ENCODE measurements at regions not wholly inside any gene's neighbourhood (a gene's known extent, or its start where the extent isn't known, plus 50 kb on each side); places are given as distances from the start of the nearest gene placed in this dataset.
"Not testable (repeated sequence)": the region's sequence is repeated elsewhere in the genome, so short reads cannot be mapped to it uniquely, and the experiment has no call there.

GRCh38 chr5:34551911-34552433 is 104.2 kb upstream of the RAI14 start:
- intact Hi-C loops (cut with micrococcal nuclease), result no loop called here

- intact Hi-C loops (cut with micrococcal nuclease), result no loop called here
Observed at GRCh38 chr5:34552686-34553085, 103.4 kb upstream of the RAI14 start.

GRCh38 chr5:34553581-34553980 is 102.5 kb upstream of the RAI14 start:
- intact Hi-C loops (cut with micrococcal nuclease), result no loop called here

DNA sequence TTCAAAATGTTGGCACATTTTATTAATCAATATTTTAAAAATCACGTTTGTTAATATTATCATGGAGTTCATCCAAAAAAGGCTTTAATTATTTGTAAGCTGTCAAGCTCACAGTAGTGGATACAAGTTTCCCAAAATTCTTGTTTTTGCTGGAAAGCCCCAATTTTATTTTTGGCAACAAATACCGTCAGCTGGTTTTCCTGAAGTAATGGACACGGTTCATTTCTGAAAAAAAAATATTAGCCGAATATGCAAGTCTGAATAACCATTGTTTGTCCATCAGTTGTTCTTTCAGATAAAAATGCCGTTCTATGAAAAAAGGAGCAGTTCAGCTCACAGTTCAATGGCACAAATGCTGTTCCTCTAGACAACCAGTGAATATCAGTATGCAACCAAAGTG is 101.5 kb upstream of the RAI14 start:
- intact Hi-C loops (cut with micrococcal nuclease), result no loop called here

GRCh38 chr5:34555699-34556508 is 100.2 kb upstream of the RAI14 start:
- intact Hi-C loops (cut with micrococcal nuclease), result no loop called here

GRCh38 chr5:34556509-34556782 is 99.7 kb upstream of the RAI14 start:
- intact Hi-C loops (cut with micrococcal nuclease), result no loop called here

GRCh38 chr5:34561581-34561980 is 94.5 kb upstream of the RAI14 start:
- intact Hi-C loops (cut with micrococcal nuclease), result not testable (repeated sequence)

DNA sequence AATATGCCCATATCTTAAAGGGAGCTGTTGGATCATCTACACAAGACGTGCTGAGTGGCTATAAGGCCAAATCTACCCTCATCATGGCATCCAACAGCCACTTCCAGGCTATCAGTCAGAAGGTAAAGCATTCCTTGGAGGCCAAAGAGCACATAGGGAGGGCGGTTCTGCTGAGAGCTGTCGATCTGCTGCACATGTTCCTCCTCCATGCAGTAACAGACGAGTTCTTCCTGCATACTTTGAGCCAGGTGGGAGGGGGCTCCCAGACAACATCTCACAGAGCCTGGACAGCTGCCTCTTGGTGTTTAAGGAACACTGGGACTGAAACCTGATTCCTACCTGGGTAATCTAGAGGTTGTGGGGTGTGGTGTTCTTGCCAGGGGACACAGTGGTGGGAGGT is 93.3 kb upstream of the RAI14 start:
- intact Hi-C loops (cut with micrococcal nuclease), result no loop called here

DNA sequence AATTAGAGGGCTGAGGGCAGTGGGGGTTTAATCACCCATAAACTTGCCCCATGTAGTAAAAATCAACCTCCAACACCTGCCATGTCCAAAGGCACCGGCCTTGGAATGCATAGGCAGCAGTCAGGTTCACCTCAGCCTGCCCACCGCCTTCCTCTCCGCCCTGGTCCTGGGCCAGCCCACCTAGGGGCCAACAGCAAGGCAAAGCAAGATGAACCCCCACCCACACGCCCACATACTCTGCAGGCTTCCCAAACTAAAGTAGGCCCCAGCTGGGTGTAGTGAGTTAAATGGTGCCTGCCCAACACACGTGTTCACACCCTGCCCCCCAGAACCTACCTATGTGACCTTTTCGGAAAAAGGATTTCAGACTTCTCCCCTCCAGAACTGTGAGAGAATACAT is 92.9 kb upstream of the RAI14 start:
- intact Hi-C loops (cut with micrococcal nuclease), result no loop called here

DNA sequence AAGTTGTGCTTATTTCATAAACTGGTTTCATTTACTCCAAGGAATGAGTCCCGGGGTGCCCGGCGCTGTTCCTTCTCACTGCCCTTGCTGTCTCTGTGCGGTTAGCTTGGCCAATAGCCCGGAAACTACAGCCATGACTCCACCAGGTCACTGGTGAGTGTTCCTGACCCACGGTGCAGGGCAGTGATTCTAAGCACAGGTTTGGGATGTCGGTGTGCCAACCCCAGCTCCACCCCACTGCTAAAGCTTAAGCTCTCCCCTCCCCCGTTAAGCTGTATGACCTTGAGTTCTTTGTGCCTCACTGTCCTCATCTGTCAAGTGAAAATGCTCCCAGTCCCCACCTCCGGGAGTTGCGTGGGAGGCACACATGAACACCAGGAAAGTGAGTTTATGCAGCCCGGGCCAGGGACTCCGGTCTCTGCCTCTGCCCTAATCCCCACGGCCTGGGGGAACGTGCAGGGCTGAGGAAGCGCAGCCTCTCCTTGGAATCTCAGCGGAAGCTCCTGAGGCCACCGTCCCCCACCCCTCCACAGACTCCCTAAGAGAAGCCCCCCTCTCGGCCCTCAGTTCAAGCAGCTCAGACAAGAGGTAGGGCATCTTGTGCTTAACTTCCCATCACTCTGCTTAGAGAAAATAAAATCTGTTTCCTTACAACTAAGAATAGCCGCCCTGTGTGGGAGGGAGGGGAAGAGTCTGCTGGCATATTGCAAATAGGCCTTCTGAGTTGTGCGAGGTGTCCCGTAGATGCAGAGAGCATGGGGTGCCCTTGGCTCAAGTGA is 92.0 kb upstream of the RAI14 start:
- intact Hi-C loops (cut with micrococcal nuclease), result no loop called here

DNA sequence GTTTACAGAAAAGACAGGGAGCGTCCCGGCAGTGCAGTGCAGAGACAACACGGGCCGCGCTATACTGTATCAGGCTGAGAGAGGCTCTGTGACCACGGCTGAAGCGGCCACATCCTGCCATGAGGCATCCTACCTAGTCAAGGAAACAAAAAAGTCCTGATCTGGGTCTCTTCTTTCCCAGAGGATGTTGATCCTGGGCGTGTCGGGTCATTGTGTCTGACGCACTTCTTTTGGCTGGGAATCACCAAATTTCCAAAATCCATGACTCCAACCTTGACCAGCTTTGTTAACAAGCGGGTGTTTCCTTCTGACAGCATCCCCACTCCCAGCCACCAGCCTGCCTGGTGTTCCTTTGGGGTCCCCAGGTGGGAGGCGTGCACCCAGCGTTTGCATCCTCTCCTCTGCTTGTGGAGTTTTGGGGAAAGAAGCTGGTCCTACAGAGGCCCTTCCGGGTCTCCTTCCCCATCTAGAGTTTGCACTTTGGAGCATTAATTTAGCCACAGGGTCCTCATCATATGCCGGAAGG is 91.4 kb upstream of the RAI14 start:
- intact Hi-C loops (cut with micrococcal nuclease), result no loop called here

- intact Hi-C loops (cut with micrococcal nuclease), result no loop called here
Observed at GRCh38 chr5:34570143-34570542, 86.0 kb upstream of the RAI14 start.

DNA sequence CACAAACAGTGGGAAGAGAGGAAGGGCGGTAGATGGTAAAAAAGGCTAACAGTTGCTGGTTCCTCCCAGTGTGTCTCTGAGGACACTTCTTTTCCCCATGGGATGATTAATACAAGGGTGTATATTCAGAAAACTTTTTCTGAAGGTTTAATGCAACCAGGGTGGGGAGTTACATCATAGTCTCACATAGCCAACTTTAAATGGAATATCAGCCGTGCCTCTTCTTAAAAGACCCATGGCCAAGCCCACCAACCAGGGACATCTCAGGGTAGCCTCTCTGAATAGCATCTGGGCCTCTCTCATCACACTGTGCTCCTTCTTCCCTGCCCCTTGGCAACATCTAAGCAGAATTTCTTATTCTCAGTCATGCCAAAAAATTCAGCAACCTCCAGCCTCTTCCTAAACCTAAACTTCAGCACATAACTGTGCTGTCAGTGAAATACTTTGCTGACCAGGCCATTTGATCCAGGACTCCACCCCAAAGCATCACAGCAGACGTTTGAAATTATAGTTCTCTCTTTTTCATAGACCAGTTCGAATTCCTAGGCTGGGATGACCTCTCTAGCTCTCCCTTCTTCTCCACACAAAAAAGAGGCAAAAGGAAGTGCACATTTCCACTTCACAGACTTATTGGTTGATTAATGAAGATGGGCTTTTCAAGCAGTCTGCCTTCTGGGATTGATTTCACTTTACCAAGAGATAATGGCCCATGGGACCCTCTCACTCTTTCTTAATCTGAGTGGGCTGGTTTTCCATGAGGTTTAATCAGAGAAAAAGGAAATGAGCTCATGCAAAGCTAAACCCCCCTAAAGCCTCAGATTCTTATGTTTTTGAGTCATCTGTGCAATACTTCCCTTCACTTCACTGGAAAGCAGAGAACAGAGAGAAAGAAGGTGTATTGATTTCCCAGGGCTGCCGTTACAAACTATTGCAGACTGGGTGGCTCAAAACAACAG is 85.1 kb upstream of the RAI14 start:
- intact Hi-C loops (cut with micrococcal nuclease), result no loop called here

- intact Hi-C loops (cut with micrococcal nuclease), result no loop called here
Observed at GRCh38 chr5:34571677-34572041, 84.5 kb upstream of the RAI14 start.

DNA sequence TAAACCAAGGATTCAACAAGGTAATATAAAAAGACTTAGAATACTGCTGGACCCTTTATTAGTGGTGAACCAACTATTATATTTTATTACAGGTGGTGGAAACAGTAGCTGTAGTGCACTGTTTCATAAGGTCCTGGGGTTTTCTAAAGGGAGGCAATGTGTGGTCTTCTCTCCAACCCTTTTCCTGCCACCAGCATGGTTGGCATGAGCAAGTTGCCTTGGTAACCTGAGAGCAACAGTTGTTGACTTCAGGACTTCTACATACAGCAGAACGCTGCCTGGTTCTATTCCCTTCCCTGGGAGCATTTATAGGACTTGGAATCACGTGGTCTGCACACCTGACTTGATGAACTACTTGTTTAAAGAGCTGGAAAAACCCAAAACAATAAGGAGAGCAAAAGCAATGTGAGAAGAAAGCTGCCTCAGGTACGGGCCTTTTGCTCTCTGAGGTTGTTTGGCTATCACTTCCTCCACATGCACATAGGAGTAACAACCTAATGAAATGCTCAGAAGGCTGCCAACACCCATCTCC is 81.1 kb upstream of the RAI14 start:
- intact Hi-C loops (cut with micrococcal nuclease), result no loop called here

DNA sequence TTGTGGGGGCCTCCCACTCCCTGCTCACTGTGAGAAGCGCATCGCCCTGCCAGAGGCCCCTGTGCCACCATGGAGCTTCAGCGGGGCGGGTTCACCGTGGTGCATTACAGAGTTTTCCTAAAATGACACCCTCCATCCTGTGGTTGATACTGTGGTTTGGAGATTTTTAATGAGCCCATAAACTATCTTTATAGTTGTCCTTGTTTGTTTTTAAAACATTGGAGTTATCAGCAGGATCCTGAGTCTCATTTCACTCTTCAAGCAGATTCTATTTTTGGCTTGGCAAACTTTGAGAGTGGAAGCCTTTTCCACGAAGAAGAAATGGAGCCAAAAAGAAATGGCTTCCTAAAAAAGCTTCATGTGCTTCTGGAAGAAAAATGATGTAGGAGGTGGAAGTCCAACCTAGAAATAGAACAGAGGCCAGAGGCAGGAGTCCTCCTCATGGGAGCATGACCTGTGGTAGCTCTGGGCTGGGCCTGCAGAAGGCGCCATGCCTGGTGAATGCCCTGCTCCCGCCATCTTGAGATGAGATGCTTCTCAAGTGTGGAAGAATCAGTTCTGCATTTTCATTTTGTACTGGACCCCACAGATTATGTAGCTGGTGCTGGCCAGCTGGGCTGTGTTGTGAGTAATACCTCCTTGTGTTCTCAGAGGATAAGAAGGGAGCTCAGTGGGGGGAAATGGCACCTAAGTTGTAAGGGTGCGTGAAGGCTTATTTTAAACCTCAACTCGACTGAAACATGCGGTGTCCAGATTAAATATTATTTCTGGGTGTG is 79.0 kb upstream of the RAI14 start:
- intact Hi-C loops (cut with micrococcal nuclease), result no loop called here

- intact Hi-C loops (cut with micrococcal nuclease), result no loop called here
Observed at GRCh38 chr5:34578962-34579361, 77.2 kb upstream of the RAI14 start.

DNA sequence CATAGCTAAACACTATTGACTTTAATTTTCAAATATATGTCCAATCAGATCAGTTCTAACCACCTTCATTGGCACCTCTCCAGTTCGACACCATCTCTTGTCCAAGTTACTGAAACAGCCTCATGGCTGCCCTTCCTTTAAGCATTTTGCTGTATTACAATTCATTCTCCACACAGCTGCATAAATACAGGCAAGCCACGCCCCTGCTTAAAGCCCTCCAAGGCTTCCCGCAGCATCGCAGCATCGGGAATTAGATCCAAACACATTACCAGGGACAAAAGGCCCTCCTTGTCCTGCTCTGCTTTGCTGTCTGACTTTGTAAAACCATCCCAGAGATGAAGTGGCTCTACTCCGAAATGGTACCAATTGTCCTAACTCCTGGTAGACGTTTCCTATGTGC is 75.1 kb upstream of the RAI14 start:
- intact Hi-C loops (cut with micrococcal nuclease), result no loop called here

DNA sequence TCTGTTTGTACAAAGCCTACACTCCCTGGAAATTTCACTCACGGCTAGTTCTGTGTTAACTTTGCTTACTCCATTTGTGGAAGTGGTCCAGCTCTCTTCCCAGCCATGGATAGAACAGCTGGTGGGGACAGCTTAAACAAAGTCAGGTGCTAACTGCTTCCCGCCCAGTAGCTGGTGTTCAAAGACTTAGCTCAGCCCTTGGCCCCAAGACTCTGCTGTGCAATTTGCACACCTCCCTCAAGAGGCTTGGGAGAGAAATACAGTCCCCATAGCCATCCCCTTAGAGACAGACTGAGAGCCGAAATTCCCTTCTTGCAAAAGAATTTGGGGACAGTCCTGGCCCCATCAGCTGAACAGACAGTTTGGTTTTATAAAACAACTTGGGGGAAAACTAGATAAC is 73.8 kb upstream of the RAI14 start:
- intact Hi-C loops (cut with micrococcal nuclease), result no loop called here

DNA sequence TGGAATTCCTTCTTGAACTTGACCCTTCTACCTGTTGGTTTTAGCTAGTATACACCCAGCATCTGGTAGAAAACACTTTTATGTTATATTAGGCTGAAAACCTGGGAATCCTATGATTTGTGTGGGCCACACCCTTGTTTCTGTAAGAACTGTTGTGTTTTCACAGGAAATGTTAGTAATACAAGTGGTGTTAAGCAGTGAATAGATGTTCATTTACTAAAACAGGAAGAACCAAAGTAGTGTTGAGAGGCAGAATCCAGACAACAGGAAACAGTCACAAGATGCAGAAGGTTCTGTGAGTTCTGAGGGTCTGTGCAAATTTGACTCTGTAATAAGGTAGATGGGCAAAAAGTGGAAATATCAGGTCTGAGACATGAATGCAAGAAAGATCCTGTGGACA is 73.0 kb upstream of the RAI14 start:
- intact Hi-C loops (cut with micrococcal nuclease), result no loop called here

DNA sequence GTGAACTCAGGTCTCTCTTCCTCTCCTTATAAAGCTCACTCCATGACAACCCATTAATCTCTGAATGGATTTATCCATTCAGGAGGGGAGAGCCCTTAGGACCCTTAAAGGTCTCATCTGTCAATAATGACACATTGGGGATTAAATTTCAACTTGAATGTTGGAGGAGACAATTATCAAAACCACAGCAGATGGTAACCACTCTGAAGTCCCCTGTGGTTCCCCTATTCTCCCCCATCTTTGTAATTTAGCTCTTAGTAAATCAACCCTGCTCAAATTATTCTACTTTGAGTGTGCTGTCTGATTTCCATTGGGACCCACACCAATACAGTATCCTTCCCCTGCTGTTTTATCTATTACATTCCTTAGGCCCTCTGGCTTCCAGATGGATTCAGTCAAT is 72.0 kb upstream of the RAI14 start:
- intact Hi-C loops (cut with micrococcal nuclease), result no loop called here
